ENCODE measurements at regions not wholly inside any gene's neighbourhood (a gene's known extent, or its start where the extent isn't known, plus 50 kb on each side); places are given as distances from the start of the nearest gene placed in this dataset.
A peak's percentile ranks its signal among the peaks of the same experiment; 100 is the strongest.

GRCh38 chr9:96020792-96021550, 145.5 kb downstream of the ERCC6L2 start:
- no peak for FAIRE-seq
- in situ Hi-C loops (cut with MboI) (no loop called here), intact Hi-C loops (cut with micrococcal nuclease) (no loop called here)
- 97% methylated on average over 16 of the region's 73 CpGs for WGBS (ENCODE audit: insufficient coverage, low coverage, missing lambda C conversion rate)
- no peak for ATAC-seq
- no peaks in the 10 kb centered on the region for H3K36me3 ChIP-seq (ENCODE audit: control insufficient read depth, insufficient read depth, low read length)
- H3K9me1 ChIP-seq (ENCODE audit: control insufficient read depth, insufficient read depth, low read length): no peaks in the 10 kb centered on the region
- no peaks in the 10 kb centered on the region for H3K79me2 ChIP-seq (ENCODE audit: control insufficient read depth, insufficient read depth, low read length)
- no peak overlapping the region for H2AFZ ChIP-seq (ENCODE audit: low read depth, low read length)
- no peak overlapping the region for H3K4me2 ChIP-seq (ENCODE audit: insufficient read depth, low read length)
- no peak for TF ChIP-seq ZNF253 (CRISPR knock-in tag; conservative IDR thresholded peaks at IDR 0.05)
- TF ChIP-seq POLR2G (IDR thresholded peaks at IDR 0.05; ENCODE audit: low read depth, low read length): peak; percentile 43; the same call in 1 of the 2 replicates
- no peak overlapping the region for H3K9ac ChIP-seq (ENCODE audit: insufficient read depth in 1 of 2, low read depth in 2 of 2, low read length in 2 of 2)
- H3K4me1 ChIP-seq (replicated peaks in 1 of 2; ENCODE audit: control insufficient read depth in 2 of 2, insufficient read depth in 2 of 2, low read length in 2 of 2): peaks cover 10 to 15% of the 10 kb centered on the region in 2 experiments; a peak in 4 of 5 replicates
- H3K27ac ChIP-seq (ENCODE audit: extremely low read depth, low read depth, low read length): no peak overlapping the region
- H3K27me3 ChIP-seq (ENCODE audit: control insufficient read depth in 2 of 2, insufficient read depth in 2 of 2, low read length in 2 of 2): 0 out of 5 replicates have a peak, but pooled peaks cover 0 to 5% of the 10 kb centered on the region in 2 experiments
- no peaks in the 10 kb centered on the region for H4K20me1 ChIP-seq (replicated peaks; ENCODE audit: control insufficient read depth, insufficient read depth, low read length)
- ChIA-PET CTCF (ENCODE audit: low intra/inter-chr PET ratio) (no interaction called here), POLR2A (no interaction called here)
- H3K4me3 ChIP-seq: no peak overlapping the region
- no peak for DNase-seq (ENCODE audit: extremely low read depth in 1 of 4, low spot score in 3 of 4)
- no peaks in the 10 kb centered on the region for H3K9me3 ChIP-seq (replicated peaks; ENCODE audit: control insufficient read depth, insufficient read depth, low read depth, low read length)
- BruUV-seq (replicated peaks): no TSS peak

- no peaks in the 10 kb centered on the region for H3K79me2 ChIP-seq (ENCODE audit: control insufficient read depth, insufficient read depth, low read length)
- no peaks in the 10 kb centered on the region for H3K9me1 ChIP-seq (ENCODE audit: control insufficient read depth, insufficient read depth, low read length)
- no peak overlapping the region for H2AFZ ChIP-seq (ENCODE audit: low read depth, low read length)
- no peak overlapping the region for H3K27ac ChIP-seq (ENCODE audit: extremely low read depth, low read depth, low read length)
- no peak overlapping the region for H3K4me2 ChIP-seq (ENCODE audit: insufficient read depth, low read length)
- H4K20me1 ChIP-seq (replicated peaks; ENCODE audit: control insufficient read depth, insufficient read depth, low read length): no peaks in the 10 kb centered on the region
- 83% methylated on average over 11 of the region's 13 CpGs for WGBS (ENCODE audit: insufficient coverage, low coverage, missing lambda C conversion rate)
- ATAC-seq (no peak), FAIRE-seq (no peak), DNase-seq (ENCODE audit: extremely low read depth in 1 of 4, low spot score in 3 of 4) (no peak)
- H3K4me1 ChIP-seq (replicated peaks in 1 of 2; ENCODE audit: control insufficient read depth in 2 of 2, insufficient read depth in 2 of 2, low read length in 2 of 2): peaks cover 13% of the 10 kb centered on the region in 2 experiments; a peak in 4 of 5 replicates
- H3K4me3 ChIP-seq: no peak overlapping the region
- H3K27me3 ChIP-seq (ENCODE audit: control insufficient read depth in 2 of 2, insufficient read depth in 2 of 2, low read length in 2 of 2): 0 out of 5 replicates have a peak, but pooled peaks cover 0 to 5% of the 10 kb centered on the region in 2 experiments
- POLR2A ChIA-PET: no interaction called here
- in situ Hi-C loops (cut with MboI) (no loop called here), intact Hi-C loops (cut with micrococcal nuclease) (no loop called here)
- no peaks in the 10 kb centered on the region for H3K36me3 ChIP-seq (ENCODE audit: control insufficient read depth, insufficient read depth, low read length)
- no TSS peak for BruUV-seq (replicated peaks)
- no peak overlapping the region for H3K9ac ChIP-seq (ENCODE audit: insufficient read depth in 1 of 2, low read depth in 2 of 2, low read length in 2 of 2)
- no peaks in the 10 kb centered on the region for H3K9me3 ChIP-seq (replicated peaks; ENCODE audit: control insufficient read depth, insufficient read depth, low read depth, low read length)
- CTCF ChIA-PET (ENCODE audit: low intra/inter-chr PET ratio): no interaction called here
- TF ChIP-seq IRF2 (CRISPR knock-in tag; IDR thresholded peaks at IDR 0.05) (no peak), GTF2E2 (tag; IDR thresholded peaks at IDR 0.05) (no peak), ZNF449 (CRISPR knock-in tag; IDR thresholded peaks at IDR 0.05) (no peak), HDAC3 (IDR thresholded peaks at IDR 0.05; ENCODE audit: borderline replicate concordance, partially characterized antibody) (no peak), GTF3C2 (IDR thresholded peaks at IDR 0.05; ENCODE audit: borderline replicate concordance, extremely low read depth, insufficient read length) (no peak), RBM15 (IDR thresholded peaks at IDR 0.05; ENCODE audit: insufficient read depth, low read length) (no peak), ZNF311 (CRISPR knock-in tag; IDR thresholded peaks at IDR 0.05) (no peak)
Observed at GRCh38 chr9:96020300-96020791, 144.9 kb downstream of the ERCC6L2 start.
